Upper lobe of left lung (tissue), 4 donors: ENCODE measurements at regions not wholly inside any gene's neighbourhood (a gene's known extent, or its start where the extent isn't known, plus 50 kb on each side); places are given as distances from the start of the nearest gene placed in this dataset.

ENCODE experiments used
- CTCF ChIP-seq, 6 experiments: fragments of 450-650 bp in 4 of 6; fragments of 200-600 bp in 2 of 6; sonication (generic) in 2 of 6; IDR thresholded peaks; one replicate each; pipeline ENCODE4 v1.5.1; 2016 to 2019; ENCODE audit warnings: antibody characterized with exemption in 6 of 6
- EP300 ChIP-seq, 4 donors: sonication (generic); formaldehyde crosslinking; IDR thresholded peaks; one replicate each; pipeline ENCODE4 v1.5.1; 2017; ENCODE audit warnings: antibody characterized with exemption in 4 of 4, control low read depth in 2 of 4
- POLR2A ChIP-seq, 4 donors: fragments of 450-650 bp; IDR thresholded peaks; one replicate each; pipeline ENCODE4 v1.5.1; 2016 to 2017; ENCODE audit warnings: antibody characterized with exemption in 4 of 4, mild to moderate bottlenecking in 2 of 4

GRCh38 chr2:138219961-138220360 is 255.7 kb downstream of the HNMT start:
- no peak for TF ChIP-seq CTCF (IDR thresholded peaks at IDR 0.05)
- no peak for TF ChIP-seq POLR2A (IDR thresholded peaks at IDR 0.05)
- no peak for TF ChIP-seq EP300 (IDR thresholded peaks at IDR 0.05)
